ENCODE measurements at regions not wholly inside any gene's neighbourhood (a gene's known extent, or its start where the extent isn't known, plus 50 kb on each side); places are given as distances from the start of the nearest gene placed in this dataset.
A peak's percentile ranks its signal among the peaks of the same experiment; 100 is the strongest.

GRCh38 chr3:51621091-51621892 is 49.8 kb upstream of the TEX264 start:
- intact Hi-C loops (cut with DNase I) = no loop called here
- DNase-seq (no peak), ATAC-seq (peak; percentile 76)
- Histone ChIP-seq H3K4me1 (peaks cover 42% of the 10 kb centered on the region), H3K9me3 (no peaks in the 10 kb centered on the region), H3K27me3 (no peaks in the 10 kb centered on the region), H3K27ac (peak overlapping the region; percentile 26), H3K36me3 (no peaks in the 10 kb centered on the region), H3K4me3 (no peak overlapping the region)
- TF ChIP-seq CTCF (IDR thresholded peaks at IDR 0.05) = no peak
